Muscle of leg (tissue), 3 donors: ENCODE measurements at regions not wholly inside any gene's neighbourhood (a gene's known extent, or its start where the extent isn't known, plus 50 kb on each side); places are given as distances from the start of the nearest gene placed in this dataset.

ENCODE experiments used
- DNase-seq: peaks from one replicate; pipeline ENCODE4 v3.0.0; 2013
- H3K27ac ChIP-seq: one replicate; pipeline ENCODE4 v1.5.1; 2013; ENCODE audit warnings: mild to moderate bottlenecking, low read length, control low read depth
- H3K27me3 ChIP-seq: one replicate; pipeline ENCODE4 v1.6.1; 2013; ENCODE audit warnings: low read length; ENCODE audit not compliant: control insufficient read depth, insufficient read depth
- H3K36me3 ChIP-seq: one replicate; pipeline ENCODE4 v1.6.1; 2013; ENCODE audit warnings: low read length; ENCODE audit not compliant: control insufficient read depth, insufficient read depth
- H3K4me1 ChIP-seq: one replicate; pipeline ENCODE4 v1.6.1; 2013; ENCODE audit warnings: low read length; ENCODE audit not compliant: control insufficient read depth, insufficient read depth
- H3K4me3 ChIP-seq: one replicate; pipeline ENCODE4 v1.5.1; 2013; ENCODE audit warnings: low read length, control low read depth
- H3K9me3 ChIP-seq: replicated peaks from 2 replicates; pipeline ENCODE4 v1.6.1; 2013; ENCODE audit warnings: low read depth, low read length; ENCODE audit not compliant: control insufficient read depth
- WGBS: methylation state at CpG from one replicate; pipeline ENCODE4 v1.1.5; 2013; ENCODE audit warnings: missing lambda C conversion rate; ENCODE audit not compliant: insufficient coverage; 5-methylcytosine and 5-hydroxymethylcytosine counted together

DNA sequence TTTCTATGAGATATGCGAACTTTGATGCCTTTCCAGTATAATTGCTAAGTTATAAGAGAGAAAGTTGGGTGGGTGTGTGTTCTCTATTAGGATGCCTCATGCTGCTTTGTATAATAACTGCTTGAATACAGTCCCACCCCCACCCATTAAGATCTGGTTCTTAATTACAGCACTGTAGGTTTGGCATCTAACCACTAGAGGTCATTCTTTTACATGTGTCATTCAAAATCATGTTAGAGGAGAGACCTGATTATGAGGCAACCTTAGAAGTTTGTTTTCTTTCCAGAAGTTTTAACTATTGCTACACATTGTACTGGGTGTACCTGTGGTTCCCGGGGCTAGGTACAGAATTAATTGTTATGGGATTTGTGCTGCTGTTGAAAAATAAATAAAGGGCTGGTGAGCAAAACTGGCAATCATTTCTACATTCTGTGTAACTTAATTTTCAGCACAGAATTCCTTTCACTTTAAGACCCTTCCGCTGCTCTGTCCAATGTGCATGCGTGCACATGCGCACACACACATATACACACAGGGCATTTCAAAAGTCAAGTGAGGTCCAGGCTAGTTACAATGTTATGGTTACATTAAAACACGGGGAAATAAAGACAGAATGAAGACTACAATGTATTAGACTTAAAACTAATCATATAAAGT, 1156.3 kb downstream of the SORCS3 start:
- Histone ChIP-seq H3K27me3 (no peaks in the 10 kb centered on the region), H3K36me3 (no peaks in the 10 kb centered on the region), H3K27ac (no peak overlapping the region), H3K9me3 (no peaks in the 10 kb centered on the region), H3K4me3 (no peak overlapping the region), H3K4me1 (no peaks in the 10 kb centered on the region)
- peak; percentile 45 for DNase-seq
- 40% methylated on average over 1 of the region's 6 CpGs for whole genome bisulfite sequencing

- WGBS = 19% methylated on average over 3 of the region's 3 CpGs
- Histone ChIP-seq H3K27ac (no peak overlapping the region), H3K36me3 (no peaks in the 10 kb centered on the region), H3K4me1 (no peaks in the 10 kb centered on the region), H3K4me3 (no peak overlapping the region), H3K9me3 (no peaks in the 10 kb centered on the region), H3K27me3 (no peaks in the 10 kb centered on the region)
- DNase-seq = no peak
Measured at GRCh38 chr10:105793071-105793470, 1152.0 kb downstream of the SORCS3 start.

DNA sequence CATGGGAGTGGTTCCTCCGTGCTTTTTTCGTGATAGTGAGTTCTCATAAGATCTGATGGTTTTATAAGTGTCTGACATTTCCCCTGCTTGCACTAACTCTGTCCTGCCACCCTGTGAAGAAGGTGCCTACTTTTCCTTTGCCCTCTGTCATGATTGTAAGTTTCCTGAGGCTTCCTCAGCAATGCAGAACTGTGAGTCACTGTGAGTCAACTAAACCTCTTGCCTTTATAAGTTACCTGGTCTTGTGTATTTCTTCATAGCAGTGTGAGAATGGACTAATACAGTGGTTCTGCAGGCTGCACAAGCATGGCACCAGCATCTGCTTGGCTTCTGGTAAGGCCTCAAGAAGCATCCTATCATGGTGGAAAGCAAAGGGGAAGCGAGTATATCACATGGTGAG, 1144.6 kb downstream of the SORCS3 start:
- no peak overlapping the region for H3K4me3 ChIP-seq
- no peak overlapping the region for H3K27ac ChIP-seq
- DNase-seq = no peak
- H3K36me3 ChIP-seq = no peaks in the 10 kb centered on the region
- no peaks in the 10 kb centered on the region for H3K27me3 ChIP-seq
- no peaks in the 10 kb centered on the region for H3K4me1 ChIP-seq
- H3K9me3 ChIP-seq = peaks cover 8% of the 10 kb centered on the region
- WGBS = no CpG with 5 or more reads among the region's 3 CpGs

- Histone ChIP-seq H3K4me1 (no peaks in the 10 kb centered on the region), H3K4me3 (no peak overlapping the region), H3K9me3 (peaks cover 8% of the 10 kb centered on the region), H3K27ac (no peak overlapping the region), H3K36me3 (no peaks in the 10 kb centered on the region), H3K27me3 (no peaks in the 10 kb centered on the region)
- WGBS = 68% methylated on average over 5 of the region's 7 CpGs
- DNase-seq = no peak
Measured at GRCh38 chr10:105783936-105784483, 1142.9 kb downstream of the SORCS3 start.

- H3K9me3 ChIP-seq = no peaks in the 10 kb centered on the region
- DNase-seq = no peak
- H3K36me3 ChIP-seq = no peaks in the 10 kb centered on the region
- no peak overlapping the region for H3K4me3 ChIP-seq
- H3K27ac ChIP-seq = no peak overlapping the region
- H3K27me3 ChIP-seq = no peaks in the 10 kb centered on the region
- no peaks in the 10 kb centered on the region for H3K4me1 ChIP-seq
- no CpG with 5 or more reads among the region's 1 CpG for WGBS
Measured at GRCh38 chr10:105774881-105775280, 1133.8 kb downstream of the SORCS3 start.

GRCh38 chr10:105774351-105774750, 1133.3 kb downstream of the SORCS3 start:
- Histone ChIP-seq H3K27me3 (no peaks in the 10 kb centered on the region), H3K27ac (no peak overlapping the region), H3K4me3 (no peak overlapping the region), H3K9me3 (no peaks in the 10 kb centered on the region), H3K4me1 (no peaks in the 10 kb centered on the region), H3K36me3 (no peaks in the 10 kb centered on the region)
- DNase-seq = no peak
- WGBS = no CpG with 5 or more reads among the region's 2 CpGs

GRCh38 chr10:105770524-105771212, 1129.6 kb downstream of the SORCS3 start:
- Histone ChIP-seq H3K27me3 (no peaks in the 10 kb centered on the region), H3K9me3 (no peaks in the 10 kb centered on the region), H3K4me1 (no peaks in the 10 kb centered on the region), H3K4me3 (no peak overlapping the region), H3K36me3 (no peaks in the 10 kb centered on the region), H3K27ac (no peak overlapping the region)
- no peak for DNase-seq
- WGBS = no CpG with 5 or more reads among the region's 2 CpGs

DNA sequence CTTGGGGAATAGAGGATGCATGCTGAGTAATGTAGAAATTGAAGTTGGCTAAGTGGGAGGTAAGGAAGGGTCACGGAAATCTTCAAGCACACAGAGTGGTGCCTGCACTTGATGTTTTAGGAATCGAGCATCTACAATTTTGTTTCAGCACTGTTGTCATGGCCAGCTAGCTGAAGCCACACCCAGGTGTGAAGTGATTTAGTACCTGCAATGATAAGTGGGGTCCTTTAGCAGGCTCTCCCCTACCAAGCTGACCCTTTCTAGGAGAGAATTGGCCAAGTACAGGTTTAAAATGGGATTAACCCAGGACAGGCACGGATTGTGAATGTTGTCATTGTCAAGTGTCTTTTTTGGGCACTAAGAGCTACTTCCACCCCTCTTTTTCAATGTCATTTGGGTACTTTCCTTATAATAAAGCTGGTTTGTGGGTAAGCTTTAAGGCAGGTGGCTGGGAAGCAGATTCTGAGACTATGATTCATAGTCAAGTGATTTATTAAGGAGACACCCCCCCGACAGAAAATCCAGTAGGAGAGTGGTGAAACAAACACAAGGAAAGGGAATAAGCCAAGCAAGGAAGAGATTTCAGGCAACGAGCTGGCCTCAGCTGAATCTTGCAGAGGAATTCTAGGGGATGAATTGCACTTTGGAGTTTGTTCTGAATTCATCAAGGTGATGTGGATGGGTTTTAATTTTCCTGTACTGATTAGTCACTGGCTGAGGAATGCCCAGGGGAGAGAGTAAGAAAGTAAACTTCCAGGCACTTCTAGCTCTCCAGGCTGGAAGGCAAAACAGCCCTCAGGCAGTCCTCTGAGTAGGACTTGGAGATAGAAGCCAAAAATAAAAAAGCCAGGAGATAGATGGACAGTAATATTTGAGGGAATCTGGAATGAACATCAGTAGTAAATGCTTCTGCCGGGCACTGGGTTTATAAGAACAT, 1128.4 kb downstream of the SORCS3 start:
- Histone ChIP-seq H3K27ac (no peak overlapping the region), H3K27me3 (no peaks in the 10 kb centered on the region), H3K4me3 (no peak overlapping the region), H3K4me1 (no peaks in the 10 kb centered on the region), H3K9me3 (no peaks in the 10 kb centered on the region), H3K36me3 (no peaks in the 10 kb centered on the region)
- WGBS = 11% methylated on average over 4 of the region's 6 CpGs
- no peak for DNase-seq

- no peaks in the 10 kb centered on the region for H3K4me1 ChIP-seq
- WGBS = 38% methylated on average over 1 of the region's 2 CpGs
- H3K4me3 ChIP-seq = no peak overlapping the region
- no peak for DNase-seq
- no peak overlapping the region for H3K27ac ChIP-seq
- no peaks in the 10 kb centered on the region for H3K9me3 ChIP-seq
- H3K36me3 ChIP-seq = no peaks in the 10 kb centered on the region
- no peaks in the 10 kb centered on the region for H3K27me3 ChIP-seq
Measured at GRCh38 chr10:105763611-105764010, 1122.5 kb downstream of the SORCS3 start.
